ENCODE measurements at regions not wholly inside any gene's neighbourhood (a gene's known extent, or its start where the extent isn't known, plus 50 kb on each side); places are given as distances from the start of the nearest gene placed in this dataset.

GRCh38 chr12:76623931-76624330 is 64.4 kb upstream of the OSBPL8 start:
- WGBS (ENCODE audit: insufficient coverage) = 100% methylated on average over 1 of the region's 2 CpGs

DNA sequence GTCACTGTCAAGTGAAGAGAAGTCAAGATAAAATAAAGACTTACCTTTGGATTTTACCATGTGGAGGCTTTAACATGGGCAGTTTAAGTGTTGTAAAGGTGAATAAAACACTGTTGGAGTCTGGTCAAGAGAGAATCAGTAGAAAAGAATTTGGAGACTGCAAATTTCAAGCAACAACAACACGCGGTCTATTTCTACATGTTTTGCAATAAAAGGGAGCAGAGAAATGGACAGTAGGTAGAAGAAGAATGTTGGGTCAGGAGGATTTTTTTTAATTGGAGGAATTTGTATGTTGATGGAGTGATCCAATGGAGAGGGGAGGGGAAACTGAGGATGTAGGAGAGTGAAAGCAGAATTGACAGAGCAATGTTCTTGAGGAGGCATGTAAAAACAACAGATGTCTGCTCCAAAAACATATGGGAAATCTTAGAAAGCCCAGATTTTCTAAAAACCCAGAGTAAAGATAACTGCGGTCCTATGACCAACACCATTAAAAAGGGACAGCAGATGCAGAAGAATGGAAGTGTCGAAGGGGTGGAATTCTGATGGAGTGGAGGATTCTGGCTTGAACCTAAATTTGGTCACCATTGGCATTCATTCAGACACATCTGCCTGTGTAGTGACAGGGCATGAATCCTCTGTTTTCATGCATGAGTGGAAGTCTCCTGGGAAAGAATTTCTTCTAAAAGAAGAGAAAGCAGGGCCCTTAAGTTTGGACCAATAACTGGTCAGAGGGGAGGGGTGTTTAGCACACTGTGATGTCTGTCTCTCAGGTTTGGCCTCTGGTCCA is 68.0 kb upstream of the OSBPL8 start:
- intact Hi-C loops (cut with micrococcal nuclease) = no loop called here
- no peaks in the 10 kb centered on the region for H3K4me1 Mint-ChIP-seq
- H3K27ac ChIP-seq (ENCODE audit: low read depth in 1 of 2, low read length in 2 of 2) = no peak overlapping the region

More at GRCh38 chr12:76623931-76624330, 64.4 kb upstream of the OSBPL8 start:
- Histone ChIP-seq H3K4me2 (replicated peaks; ENCODE audit: extremely low read depth, low read length, poor library complexity, severe bottlenecking) (no peak overlapping the region), H3K9ac (ENCODE audit: insufficient read depth, low read length, poor library complexity, severe bottlenecking) (no peak overlapping the region), H3K79me2 (ENCODE audit: insufficient read depth, low read length) (no peaks in the 10 kb centered on the region), H3K4me1 (ENCODE audit: control insufficient read depth in 1 of 2, insufficient read depth in 2 of 2, low read length in 2 of 2) (no peaks in the 10 kb centered on the region), H4K20me1 (ENCODE audit: insufficient read depth, low read length) (no peaks in the 10 kb centered on the region), H3K36me3 (replicated peaks in 1 of 2; ENCODE audit: control insufficient read depth in 1 of 2, insufficient read depth in 2 of 2, low read length in 2 of 2) (no peaks in the 10 kb centered on the region), H3K9me3 (replicated peaks in 1 of 2; ENCODE audit: control insufficient read depth in 1 of 2, insufficient read depth in 1 of 2, low read length in 2 of 2) (no peaks in the 10 kb centered on the region), H2AFZ (ENCODE audit: insufficient read depth, low read depth, low read length, poor library complexity, severe bottlenecking) (no peak overlapping the region), H3K27me3 (ENCODE audit: control insufficient read depth in 2 of 2, insufficient read depth in 2 of 2, low read length in 2 of 2) (no peaks in the 10 kb centered on the region), H3K27ac (ENCODE audit: low read depth in 1 of 2, low read length in 2 of 2) (no peak overlapping the region), H3K4me3 (replicated peaks in 1 of 3; ENCODE audit: low read depth in 2 of 3, low read length in 3 of 3) (no peak overlapping the region)
- H3K4me3 Mint-ChIP-seq = no peak overlapping the region
- H3K4me1 Mint-ChIP-seq = peaks cover 2% of the 10 kb centered on the region
- H3K36me3 Mint-ChIP-seq = no peaks in the 10 kb centered on the region
- H3K9me3 Mint-ChIP-seq = no peaks in the 10 kb centered on the region
- DNase-seq = no peak
- H3K27me3 Mint-ChIP-seq (ENCODE audit: low read depth in 3 of 3) = peaks cover 0 to 1% (median 0%) of the 10 kb centered on the region in 3 donors
- TF ChIP-seq CTCF (IDR thresholded peaks at IDR 0.05) = no peak
- H3K27ac Mint-ChIP-seq = no peak overlapping the region
- intact Hi-C loops (cut with micrococcal nuclease) = loop anchor here (2.0 to 5.0 kb wide), 2 partner anchors 167 to 168 kb away; no protein-coding TSS in a partner anchor

More for the DNA sequence above, 68.0 kb upstream of the OSBPL8 start:
- no peaks in the 10 kb centered on the region for H3K36me3 ChIP-seq (replicated peaks in 1 of 2; ENCODE audit: control insufficient read depth in 1 of 2, insufficient read depth in 2 of 2, low read length in 2 of 2)
- no peaks in the 10 kb centered on the region for H3K9me3 ChIP-seq (replicated peaks in 1 of 2; ENCODE audit: control insufficient read depth in 1 of 2, insufficient read depth in 1 of 2, low read length in 2 of 2)
- TF ChIP-seq CTCF (IDR thresholded peaks at IDR 0.05) = no peak
- H3K27me3 Mint-ChIP-seq (ENCODE audit: low read depth in 3 of 3) = peaks cover 0 to 4% (median 0%) of the 10 kb centered on the region in 3 donors
- H3K79me2 ChIP-seq (ENCODE audit: insufficient read depth, low read length) = no peaks in the 10 kb centered on the region
- DNase-seq = no peak
- 93% methylated on average over 4 of the region's 4 CpGs for WGBS (ENCODE audit: insufficient coverage)
- H3K9ac ChIP-seq (ENCODE audit: insufficient read depth, low read length, poor library complexity, severe bottlenecking) = no peak overlapping the region
- no peak overlapping the region for H3K4me2 ChIP-seq (replicated peaks; ENCODE audit: extremely low read depth, low read length, poor library complexity, severe bottlenecking)
- no peaks in the 10 kb centered on the region for H4K20me1 ChIP-seq (ENCODE audit: insufficient read depth, low read length)
- H3K9me3 Mint-ChIP-seq = no peaks in the 10 kb centered on the region
- no peaks in the 10 kb centered on the region for H3K4me1 ChIP-seq (ENCODE audit: control insufficient read depth in 1 of 2, insufficient read depth in 2 of 2, low read length in 2 of 2)
- no peaks in the 10 kb centered on the region for H3K27me3 ChIP-seq (ENCODE audit: control insufficient read depth in 2 of 2, insufficient read depth in 2 of 2, low read length in 2 of 2)
- H2AFZ ChIP-seq (ENCODE audit: insufficient read depth, low read depth, low read length, poor library complexity, severe bottlenecking) = no peak overlapping the region
- no peak overlapping the region for H3K4me3 ChIP-seq (replicated peaks in 1 of 3; ENCODE audit: low read depth in 2 of 3, low read length in 3 of 3)
- no peak overlapping the region for H3K4me3 Mint-ChIP-seq
- H3K36me3 Mint-ChIP-seq = no peaks in the 10 kb centered on the region
- H3K27ac Mint-ChIP-seq = no peak overlapping the region
